ENCODE measurements at regions not wholly inside any gene's neighbourhood (a gene's known extent, or its start where the extent isn't known, plus 50 kb on each side); places are given as distances from the start of the nearest gene placed in this dataset.

- no peak for TF ChIP-seq POLR2A (IDR thresholded peaks at IDR 0.05)
- TF ChIP-seq CTCF (IDR thresholded peaks at IDR 0.05), result no peak
Observed at GRCh38 chr2:12421046-12421445, 295.7 kb upstream of the TRIB2 start.
